ENCODE measurements at regions not wholly inside any gene's neighbourhood (a gene's known extent, or its start where the extent isn't known, plus 50 kb on each side); places are given as distances from the start of the nearest gene placed in this dataset.

DNA sequence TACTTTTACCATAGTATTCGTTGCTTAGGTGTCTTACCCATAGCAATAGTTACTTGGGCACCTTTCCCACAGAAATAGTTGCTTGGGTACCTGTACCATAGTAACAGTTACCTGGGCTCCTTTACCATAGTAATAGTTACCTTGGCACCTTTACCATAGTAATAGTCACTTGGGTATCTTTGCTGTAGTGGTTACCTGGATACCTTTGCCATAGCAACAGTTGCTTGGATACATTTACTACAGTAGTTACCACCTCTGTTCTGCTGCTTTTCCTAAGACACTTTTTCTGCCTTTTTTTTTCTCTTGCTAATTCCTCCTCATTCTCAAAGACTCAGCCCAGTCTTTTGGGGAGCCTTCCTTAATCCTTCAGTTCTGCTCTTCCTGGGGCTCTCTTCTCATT is 272.8 kb upstream of the PUDP start:
- ChIA-PET POLR2A (no interaction called here), CTCF (no interaction called here)
- no peak overlapping the region for H3K4me2 ChIP-seq (replicated peaks; ENCODE audit: low read depth, low read length, poor library complexity, severe bottlenecking)
- no peak overlapping the region for H3K27ac ChIP-seq (ENCODE audit: low read length in 2 of 2)
- no peak overlapping the region for H2AFZ ChIP-seq (ENCODE audit: insufficient read depth, low read depth, low read length, poor library complexity, severe bottlenecking)
- intact Hi-C loops (cut with micrococcal nuclease), result no loop called here
- no peak for DNase-seq
- no peaks in the 10 kb centered on the region for H3K36me3 ChIP-seq (replicated peaks in 1 of 2; ENCODE audit: control extremely low read depth in 1 of 2, control insufficient read depth in 1 of 2, extremely low read depth in 1 of 2, insufficient read depth in 2 of 2, low read length in 1 of 2)
- Mint-ChIP-seq H3K9me3 (ENCODE audit: insufficient read depth) (no peaks in the 10 kb centered on the region), H3K27me3 (no peaks in the 10 kb centered on the region), H3K4me3 (no peak overlapping the region), H3K4me1 (no peaks in the 10 kb centered on the region), H3K27ac (no peak overlapping the region)
- TF ChIP-seq EZH2 (IDR thresholded peaks at IDR 0.05; ENCODE audit: borderline replicate concordance, insufficient read depth, low read depth, low read length, poor library complexity, severe bottlenecking) (no peak), CTCF (IDR thresholded peaks at IDR 0.05) (no peak)
- no peak overlapping the region for H3K4me3 ChIP-seq (ENCODE audit: control extremely low read depth in 1 of 5, extremely low read depth in 1 of 5, insufficient read depth in 1 of 5, low read depth in 2 of 5, low read length in 4 of 5)
- ATAC-seq (ENCODE audit: low read depth), result no peak
- H3K9me3 ChIP-seq (ENCODE audit: control extremely low read depth in 1 of 3, control insufficient read depth in 2 of 3, insufficient read depth in 1 of 3, low read length in 2 of 3), result no peaks in the 10 kb centered on the region
- no peaks in the 10 kb centered on the region for H3K79me2 ChIP-seq (ENCODE audit: control insufficient read depth, insufficient read depth, low read length)
- no CpG with 5 or more reads among the region's 1 CpG for WGBS (ENCODE audit: insufficient coverage)
- H4K20me1 ChIP-seq (ENCODE audit: control insufficient read depth, insufficient read depth, low read length, poor library complexity, severe bottlenecking), result no peaks in the 10 kb centered on the region
- H3K9ac ChIP-seq (ENCODE audit: low read length), result no peak overlapping the region
- H3K4me1 ChIP-seq (ENCODE audit: control insufficient read depth in 2 of 2, insufficient read depth in 2 of 2, low read length in 2 of 2), result no peaks in the 10 kb centered on the region
- no peaks in the 10 kb centered on the region for H3K27me3 ChIP-seq (replicated peaks in 1 of 4; ENCODE audit: control extremely low read depth in 1 of 4, control insufficient read depth in 3 of 4, insufficient read depth in 4 of 4, low read length in 3 of 4)

DNA sequence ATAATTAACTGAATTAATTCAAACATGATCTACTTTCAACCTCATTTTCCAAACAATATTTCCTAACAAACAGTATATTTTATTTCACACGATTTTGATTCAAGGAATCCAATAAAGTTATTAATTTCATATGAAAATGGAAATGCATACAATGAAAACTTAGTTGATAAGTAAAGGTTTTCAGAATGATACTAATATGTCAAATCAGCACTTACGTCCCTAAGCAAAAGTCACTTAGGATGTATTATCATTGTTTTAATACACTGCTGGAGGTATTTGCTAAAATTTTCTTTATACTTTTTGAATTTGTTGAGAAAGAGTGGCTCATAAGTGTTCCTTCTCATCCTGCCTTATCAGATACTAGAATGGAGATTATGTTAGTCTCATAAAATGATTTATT is 266.8 kb upstream of the PUDP start:
- H3K27ac ChIP-seq (ENCODE audit: low read length in 2 of 2), result no peak overlapping the region
- POLR2A ChIA-PET, result no interaction called here
- ATAC-seq (ENCODE audit: low read depth) (no peak), DNase-seq (no peak)
- no peaks in the 10 kb centered on the region for H3K4me1 Mint-ChIP-seq
- no peak overlapping the region for H3K4me3 Mint-ChIP-seq
- no peak overlapping the region for H3K4me2 ChIP-seq (replicated peaks; ENCODE audit: low read depth, low read length, poor library complexity, severe bottlenecking)
- no peaks in the 10 kb centered on the region for H3K9me3 ChIP-seq (ENCODE audit: control extremely low read depth in 1 of 3, control insufficient read depth in 2 of 3, insufficient read depth in 1 of 3, low read length in 2 of 3)
- H3K9ac ChIP-seq (ENCODE audit: low read length), result no peak overlapping the region
- TF ChIP-seq CTCF (IDR thresholded peaks at IDR 0.05), result no peak
- no peak for TF ChIP-seq EZH2 (IDR thresholded peaks at IDR 0.05; ENCODE audit: borderline replicate concordance, insufficient read depth, low read depth, low read length, poor library complexity, severe bottlenecking)
- no CpG with 5 or more reads among the region's 2 CpGs for WGBS (ENCODE audit: insufficient coverage)
- H3K9me3 Mint-ChIP-seq (ENCODE audit: insufficient read depth), result no peaks in the 10 kb centered on the region
- CTCF ChIA-PET, result no interaction called here
- H4K20me1 ChIP-seq (ENCODE audit: control insufficient read depth, insufficient read depth, low read length, poor library complexity, severe bottlenecking), result no peaks in the 10 kb centered on the region
- intact Hi-C loops (cut with micrococcal nuclease), result no loop called here
- no peaks in the 10 kb centered on the region for H3K79me2 ChIP-seq (ENCODE audit: control insufficient read depth, insufficient read depth, low read length)
- H2AFZ ChIP-seq (ENCODE audit: insufficient read depth, low read depth, low read length, poor library complexity, severe bottlenecking), result no peak overlapping the region
- no peak overlapping the region for H3K4me3 ChIP-seq (ENCODE audit: control extremely low read depth in 1 of 5, extremely low read depth in 1 of 5, insufficient read depth in 1 of 5, low read depth in 2 of 5, low read length in 4 of 5)
- H3K4me1 ChIP-seq (ENCODE audit: control insufficient read depth in 2 of 2, insufficient read depth in 2 of 2, low read length in 2 of 2), result no peaks in the 10 kb centered on the region
- H3K27me3 Mint-ChIP-seq, result no peaks in the 10 kb centered on the region
- H3K27ac Mint-ChIP-seq, result no peak overlapping the region
- no peaks in the 10 kb centered on the region for H3K36me3 ChIP-seq (replicated peaks in 1 of 2; ENCODE audit: control extremely low read depth in 1 of 2, control insufficient read depth in 1 of 2, extremely low read depth in 1 of 2, insufficient read depth in 2 of 2, low read length in 1 of 2)
- no peaks in the 10 kb centered on the region for H3K27me3 ChIP-seq (replicated peaks in 1 of 4; ENCODE audit: control extremely low read depth in 1 of 4, control insufficient read depth in 3 of 4, insufficient read depth in 4 of 4, low read length in 3 of 4)

Data from B cell (primary cell).